Endothelial cell of umbilical vein (primary cell): ENCODE measurements at regions not wholly inside any gene's neighbourhood (a gene's known extent, or its start where the extent isn't known, plus 50 kb on each side); places are given as distances from the start of the nearest gene placed in this dataset.

Source experiments
- EZH2 ChIP-seq: IDR thresholded peaks from 2 replicates; pipeline ENCODE4 v1.6.1; 2012; ENCODE audit warnings: borderline replicate concordance, low read depth, mild to moderate bottlenecking, moderate library complexity, low read length, inconsistent platforms; ENCODE audit not compliant: severe bottlenecking
- JUN ChIP-seq: IDR thresholded peaks from 2 replicates; pipeline ENCODE4 v1.6.1; 2011; ENCODE audit warnings: borderline replicate concordance, low read depth; ENCODE audit not compliant: insufficient read length, insufficient read depth
- MAX ChIP-seq: IDR thresholded peaks from 2 replicates; pipeline ENCODE4 v1.6.1; 2011; ENCODE audit not compliant: insufficient read depth, insufficient read length
- POLR2A ChIP-seq: IDR thresholded peaks from 2 replicates; pipeline ENCODE4 v1.6.1; 2012; ENCODE audit warnings: low read depth, mild to moderate bottlenecking, control low read depth, low read length
- POLR2AphosphoS5 ChIP-seq: IDR thresholded peaks from 2 replicates; pipeline ENCODE4 v1.6.1; 2012; ENCODE audit warnings: low read depth, mild to moderate bottlenecking, control low read depth, low read length, moderate library complexity; ENCODE audit not compliant: insufficient read depth
- TF ChIP-seq, protein P1 (sequence below), 2 donors: IDR thresholded peaks; 1 replicate in 1 of 2; 2 replicates in 1 of 2; pipeline ENCODE4 v1.5.1; 2011; ENCODE audit warnings: low read length in 2 of 2, mild to moderate bottlenecking in 2 of 2, moderate library complexity in 2 of 2, control low read depth in 1 of 2, inconsistent platforms in 1 of 2, low read depth in 1 of 2; ENCODE audit not compliant: insufficient read depth in 1 of 2; ENCODE audit errors: extremely low read depth in 1 of 2

GRCh38 chr7:85239109-85239508 lies 52.3 kb upstream of the SEMA3D start:
- no peak for TF ChIP-seq MAX
- TF ChIP-seq, protein P1, sequence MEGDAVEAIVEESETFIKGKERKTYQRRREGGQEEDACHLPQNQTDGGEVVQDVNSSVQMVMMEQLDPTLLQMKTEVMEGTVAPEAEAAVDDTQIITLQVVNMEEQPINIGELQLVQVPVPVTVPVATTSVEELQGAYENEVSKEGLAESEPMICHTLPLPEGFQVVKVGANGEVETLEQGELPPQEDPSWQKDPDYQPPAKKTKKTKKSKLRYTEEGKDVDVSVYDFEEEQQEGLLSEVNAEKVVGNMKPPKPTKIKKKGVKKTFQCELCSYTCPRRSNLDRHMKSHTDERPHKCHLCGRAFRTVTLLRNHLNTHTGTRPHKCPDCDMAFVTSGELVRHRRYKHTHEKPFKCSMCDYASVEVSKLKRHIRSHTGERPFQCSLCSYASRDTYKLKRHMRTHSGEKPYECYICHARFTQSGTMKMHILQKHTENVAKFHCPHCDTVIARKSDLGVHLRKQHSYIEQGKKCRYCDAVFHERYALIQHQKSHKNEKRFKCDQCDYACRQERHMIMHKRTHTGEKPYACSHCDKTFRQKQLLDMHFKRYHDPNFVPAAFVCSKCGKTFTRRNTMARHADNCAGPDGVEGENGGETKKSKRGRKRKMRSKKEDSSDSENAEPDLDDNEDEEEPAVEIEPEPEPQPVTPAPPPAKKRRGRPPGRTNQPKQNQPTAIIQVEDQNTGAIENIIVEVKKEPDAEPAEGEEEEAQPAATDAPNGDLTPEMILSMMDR (IDR thresholded peaks at IDR 0.05; ENCODE audit: extremely low read depth in 1 of 2, insufficient read depth in 1 of 2, low read depth in 1 of 2, low read length in 2 of 2): no peak
- TF ChIP-seq POLR2A: no peak
- TF ChIP-seq EZH2: no peak
- TF ChIP-seq JUN: no peak
- no peak for TF ChIP-seq POLR2AphosphoS5
